Amygdala (tissue), 56 donors: ENCODE measurements at regions not wholly inside any gene's neighbourhood (a gene's known extent, or its start where the extent isn't known, plus 50 kb on each side); places are given as distances from the start of the nearest gene placed in this dataset.

Experiments used
- DNase-seq, 56 donors: peaks; one replicate each; lab custom pipeline; 2025; lab: John Stamatoyannopoulos, UW

GRCh38 chr2:117693154-117693553 lies 121.3 kb upstream of the DDX18 start:
- DNase-seq = no peak

GRCh38 chr2:117693651-117694050 lies 120.8 kb upstream of the DDX18 start:
- no peak for DNase-seq

GRCh38 chr2:117698287-117698686 lies 116.2 kb upstream of the DDX18 start:
- DNase-seq = no peak

- no peak for DNase-seq
These were observed 115.7 kb upstream of the DDX18 start for GRCh38 chr2:117698819-117699218.

- DNase-seq = no peak
These were observed 114.0 kb upstream of the DDX18 start for GRCh38 chr2:117700471-117700870.

GRCh38 chr2:117701365-117701764 lies 113.1 kb upstream of the DDX18 start:
- no peak for DNase-seq

- no peak for DNase-seq
These were observed 112.4 kb upstream of the DDX18 start for GRCh38 chr2:117702098-117702497.

- DNase-seq = no peak
These were observed 110.6 kb upstream of the DDX18 start for GRCh38 chr2:117703858-117704257.

GRCh38 chr2:117704818-117705217 lies 109.7 kb upstream of the DDX18 start:
- DNase-seq = no peak

GRCh38 chr2:117707874-117708273 lies 106.6 kb upstream of the DDX18 start:
- DNase-seq = no peak

- DNase-seq = no peak
These were observed 101.8 kb upstream of the DDX18 start for GRCh38 chr2:117712684-117713083.

- DNase-seq = no peak
These were observed 100.4 kb upstream of the DDX18 start for GRCh38 chr2:117714110-117714509.

- DNase-seq = peak in 4 of 56 donors; percentile 2 to 17 (median 8)
These were observed 99.6 kb upstream of the DDX18 start for GRCh38 chr2:117714745-117715417.

- DNase-seq = no peak
These were observed 98.0 kb upstream of the DDX18 start for GRCh38 chr2:117716505-117716904.

GRCh38 chr2:117717072-117717471 lies 97.4 kb upstream of the DDX18 start:
- no peak for DNase-seq

- no peak for DNase-seq
These were observed 96.4 kb upstream of the DDX18 start for GRCh38 chr2:117718048-117718447.

GRCh38 chr2:117720765-117721164 lies 93.7 kb upstream of the DDX18 start:
- DNase-seq = no peak

- DNase-seq = no peak
These were observed 91.0 kb upstream of the DDX18 start for GRCh38 chr2:117723483-117723882.

- no peak for DNase-seq
These were observed 90.5 kb upstream of the DDX18 start for GRCh38 chr2:117723888-117724434.

GRCh38 chr2:117726747-117727146 lies 87.7 kb upstream of the DDX18 start:
- no peak for DNase-seq

GRCh38 chr2:117737846-117738245 lies 76.6 kb upstream of the DDX18 start:
- DNase-seq = no peak

- no peak for DNase-seq
These were observed 75.3 kb upstream of the DDX18 start for GRCh38 chr2:117738991-117739839.
